ENCODE measurements at regions not wholly inside any gene's neighbourhood (a gene's known extent, or its start where the extent isn't known, plus 50 kb on each side); places are given as distances from the start of the nearest gene placed in this dataset.

GRCh38 chr4:14008494-14008893, 381.0 kb upstream of the BOD1L1 start:
- TF ChIP-seq CTCF (conservative IDR thresholded peaks at IDR 0.05) (no peak), EZH2 (IDR thresholded peaks at IDR 0.05; ENCODE audit: low read depth) (no peak)
